HepG2 (cell line): ENCODE measurements at regions not wholly inside any gene's neighbourhood (a gene's known extent, or its start where the extent isn't known, plus 50 kb on each side); places are given as distances from the start of the nearest gene placed in this dataset.

ENCODE experiments used
- CTCF ChIP-seq: sonication (generic); formaldehyde crosslinking; IDR thresholded peaks from 2 replicates; pipeline ENCODE4 v1.5.0; 2020; ENCODE audit warnings: mild to moderate bottlenecking, missing genetic modification reagents, moderate library complexity
- KDM1A ChIP-seq: IDR thresholded peaks from 2 replicates; pipeline ENCODE4 v1.6.1; 2016; ENCODE audit warnings: missing compliant biosample characterization
- NFE2L1 ChIP-seq: sonication (generic); formaldehyde crosslinking; IDR thresholded peaks from 2 replicates; pipeline ENCODE4 v1.4.0; 2020; ENCODE audit warnings: missing genetic modification reagents, mild to moderate bottlenecking, borderline replicate concordance
- POLR2AphosphoS5 ChIP-seq: IDR thresholded peaks from 2 replicates; pipeline ENCODE4 v1.6.1; 2012; ENCODE audit warnings: low read depth, low read length
- SMC3 ChIP-seq: IDR thresholded peaks from 2 replicates; pipeline ENCODE4 v1.6.1; 2011; ENCODE audit warnings: low read length, improper control_type of control experiment
- STAT6 ChIP-seq: sonication (generic); formaldehyde crosslinking; IDR thresholded peaks from 2 replicates; pipeline ENCODE4 v1.4.0; 2020; ENCODE audit warnings: missing genetic modification reagents, mild to moderate bottlenecking, borderline replicate concordance
- TAF1 ChIP-seq: sonication (generic); formaldehyde crosslinking; IDR thresholded peaks from 2 replicates; pipeline ENCODE4 v1.4.0; 2020; ENCODE audit warnings: missing genetic modification reagents
- TRIM24 ChIP-seq: sonication (generic); formaldehyde crosslinking; IDR thresholded peaks from 2 replicates; pipeline ENCODE4 v1.8.0; 2022; ENCODE audit warnings: mild to moderate bottlenecking, missing genetic modification reagents
- ZFX ChIP-seq: sonication (generic); formaldehyde crosslinking; IDR thresholded peaks from 2 replicates; pipeline ENCODE4 v1.4.0; 2020; ENCODE audit warnings: mild to moderate bottlenecking, low read depth, missing genetic modification reagents, moderate library complexity
- ZNF142 ChIP-seq: sonication (generic); formaldehyde crosslinking; IDR thresholded peaks from 2 replicates; pipeline ENCODE4 v1.4.0; 2020; ENCODE audit warnings: missing genetic modification reagents

GRCh38 chr2:144256996-144257707 lies 262.8 kb downstream of the ZEB2 start:
- TF ChIP-seq KDM1A (CRISPR knock-in tag) = no peak
- TF ChIP-seq STAT6 (CRISPR knock-in tag) = no peak
- TF ChIP-seq TRIM24 (CRISPR knock-in tag) = no peak
- TF ChIP-seq POLR2AphosphoS5 = no peak
- no peak for TF ChIP-seq TAF1 (CRISPR knock-in tag)
- TF ChIP-seq CTCF (CRISPR knock-in tag) = no peak
- no peak for TF ChIP-seq ZFX (CRISPR knock-in tag)
- no peak for TF ChIP-seq SMC3
- no peak for TF ChIP-seq NFE2L1 (CRISPR knock-in tag)
- no peak for TF ChIP-seq ZNF142
